HepG2 (cell line): ENCODE measurements at regions not wholly inside any gene's neighbourhood (a gene's known extent, or its start where the extent isn't known, plus 50 kb on each side); places are given as distances from the start of the nearest gene placed in this dataset.

ENCODE experiments used
- ATAC-seq: fragments of 200-7000 bp; cut with Tn5 transposase; 3 replicates; pipeline ENCODE4 v1.9.1; 2020; ENCODE audit warnings: mild to moderate bottlenecking, moderate library complexity
- BruUV-seq: library from RNA; stranded (reverse); fragments of 400-500 nt; replicated peaks from 2 replicates; lab custom pipeline; 2021; lab: Mats Ljungman, UMichigan
- CTCF ChIA-PET: fragments of 300-600 bp; formaldehyde crosslinking; extraction: SDS; loops from one replicate; lab custom pipeline; 2021; ENCODE audit warnings: low total read pairs, inconsistent platforms, low intra/inter-chr PET ratio; lab: Yijun Ruan, JAX
- POLR2A ChIA-PET: fragments of 350-600 bp; sonication (Branson Sonifier 250); formaldehyde crosslinking; loops from one replicate; lab custom pipeline; 2020; ENCODE audit warnings: antibody characterized with exemption, inconsistent platforms; lab: Yijun Ruan, JAX
- DNase-seq: peaks from one replicate; pipeline ENCODE4 v3.0.0-alpha.2; 2015; ENCODE audit warnings: low spot score
- FAIRE-seq: peaks from 3 replicates; lab custom pipeline; 2011; peaks lifted over from hg19 to GRCh38; lab: Jason Lieb, UNC
- H2AFZ ChIP-seq: one replicate; pipeline ENCODE4 v1.6.1; 2011; ENCODE audit warnings: low read length, inconsistent platforms
- H3K27ac ChIP-seq: fragments of 300-600 bp; 3 replicates; pipeline ENCODE4 v1.8.0; 2011; ENCODE audit warnings: mixed run types, mild to moderate bottlenecking, mixed read lengths, low read length, inconsistent platforms; ENCODE audit not compliant: insufficient read depth; ENCODE audit errors: extremely low read length
- H3K27me3 ChIP-seq, 2 experiments: fragments of 200-600 bp in 1 of 2; 2 replicates in 1 of 2; 3 replicates in 1 of 2; pipeline versions ENCODE4 v1.6.0 to v1.8.0; 2011; ENCODE audit warnings: low read length in 2 of 2, mild to moderate bottlenecking in 2 of 2, moderate library complexity in 2 of 2, inconsistent platforms in 1 of 2; ENCODE audit not compliant: insufficient read depth in 2 of 2, control insufficient read depth in 1 of 2
- H3K36me3 ChIP-seq, 2 experiments: fragments of 200-600 bp in 1 of 2; replicated peaks in 1 of 2; 2 replicates in 1 of 2; 3 replicates in 1 of 2; pipeline versions ENCODE4 v1.5.1 to v1.8.0; 2011; ENCODE audit warnings: low read length in 2 of 2, inconsistent platforms in 1 of 2; ENCODE audit not compliant: insufficient read depth in 2 of 2, control insufficient read depth in 1 of 2
- H3K4me1 ChIP-seq: 2 replicates; pipeline ENCODE4 v1.5.1; 2012; ENCODE audit warnings: low read length, inconsistent platforms; ENCODE audit not compliant: insufficient read depth
- H3K4me2 ChIP-seq: 2 replicates; pipeline ENCODE4 v1.6.0; 2011; ENCODE audit warnings: low read depth, low read length, inconsistent platforms
- H3K4me3 ChIP-seq, 3 experiments: fragments of 200-600 bp in 1 of 3; sonication (generic), shearing (Covaris generic) in 1 of 3; replicated peaks in 1 of 3; 2 replicates each; pipeline ENCODE4 v1.5.1; 2011 to 2016; ENCODE audit warnings: low read length in 3 of 3, inconsistent platforms in 2 of 3, low read depth in 2 of 3, mild to moderate bottlenecking in 2 of 3, control low read depth in 1 of 3, mixed read lengths in 1 of 3; ENCODE audit not compliant: insufficient read depth in 1 of 3
- H3K79me2 ChIP-seq: one replicate; pipeline ENCODE4 v1.6.1; 2011; ENCODE audit warnings: low read length, inconsistent platforms; ENCODE audit not compliant: insufficient read depth
- H3K9ac ChIP-seq: 2 replicates; pipeline ENCODE4 v1.6.0; 2011; ENCODE audit warnings: mild to moderate bottlenecking, low read depth, low read length, inconsistent platforms; ENCODE audit not compliant: insufficient read depth
- H3K9me3 ChIP-seq: 2 replicates; pipeline ENCODE4 v1.5.1; 2012; ENCODE audit warnings: mild to moderate bottlenecking, low read length
- H4K20me1 ChIP-seq: 2 replicates; pipeline ENCODE4 v1.6.0; 2011; ENCODE audit warnings: inconsistent platforms, mild to moderate bottlenecking, low read length, moderate library complexity; ENCODE audit not compliant: insufficient read depth
- ATRX ChIP-seq: sonication (generic); formaldehyde crosslinking; IDR thresholded peaks from 2 replicates; pipeline ENCODE4 v1.4.0; 2020; ENCODE audit warnings: missing genetic modification reagents, borderline replicate concordance
- DNMT3B ChIP-seq: conservative IDR thresholded peaks from 2 replicates; pipeline ENCODE4 v1.6.1; 2016; ENCODE audit warnings: missing biosample characterization, control low read depth
- PHF21A ChIP-seq: sonication (generic); formaldehyde crosslinking; IDR thresholded peaks from 2 replicates; pipeline ENCODE4 v1.5.0; 2020; ENCODE audit warnings: mild to moderate bottlenecking, missing genetic modification reagents
- U2AF1 ChIP-seq: fragments of 200-400 bp; formaldehyde crosslinking; optimal IDR thresholded peaks from 2 replicates; pipeline ENCODE3; 2017; ENCODE audit warnings: mild to moderate bottlenecking, low read depth, low read length
- ZNF253 ChIP-seq: sonication (generic); formaldehyde crosslinking; IDR thresholded peaks from 2 replicates; pipeline ENCODE4 v1.8.0; 2022; ENCODE audit warnings: mild to moderate bottlenecking, missing genetic modification reagents, borderline replicate concordance
- ZNF644 ChIP-seq: IDR thresholded peaks from 2 replicates; pipeline ENCODE4 v1.6.1; 2016; ENCODE audit warnings: low read depth
- ZSCAN29 ChIP-seq: sonication (generic); formaldehyde crosslinking; conservative IDR thresholded peaks from 2 replicates; pipeline ENCODE4 v1.4.0; 2020; ENCODE audit warnings: mild to moderate bottlenecking, missing genetic modification reagents
- WGBS: methylation state at CpG from one replicate; pipeline ENCODE4 v1.1.6; 2017; ENCODE audit warnings: low lambda C conversion rate; 5-methylcytosine and 5-hydroxymethylcytosine counted together
- in situ Hi-C: cut with HindIII; loops from 2 replicates; pipeline ENCODE4 v1.10.0; 2017; ENCODE audit warnings: low pct_unique_long_range_greater_than_20kb; ENCODE audit not compliant: extremely low pct_ligation_motif_present
- intact Hi-C: fragments of 100-400 bp; cut with micrococcal nuclease; formaldehyde crosslinking; loops from one replicate; pipeline ENCODE4 v1.10.0; 2022; ENCODE audit not compliant: unreplicated experiment
- TF ChIP-seq, protein P1 (sequence below): IDR thresholded peaks from 2 replicates; pipeline ENCODE4 v1.6.1; 2016
- TF ChIP-seq, protein P2 (sequence below): sonication (generic); formaldehyde crosslinking; IDR thresholded peaks from 2 replicates; pipeline ENCODE4 v1.5.0; 2020; ENCODE audit warnings: mild to moderate bottlenecking, missing genetic modification reagents

DNA sequence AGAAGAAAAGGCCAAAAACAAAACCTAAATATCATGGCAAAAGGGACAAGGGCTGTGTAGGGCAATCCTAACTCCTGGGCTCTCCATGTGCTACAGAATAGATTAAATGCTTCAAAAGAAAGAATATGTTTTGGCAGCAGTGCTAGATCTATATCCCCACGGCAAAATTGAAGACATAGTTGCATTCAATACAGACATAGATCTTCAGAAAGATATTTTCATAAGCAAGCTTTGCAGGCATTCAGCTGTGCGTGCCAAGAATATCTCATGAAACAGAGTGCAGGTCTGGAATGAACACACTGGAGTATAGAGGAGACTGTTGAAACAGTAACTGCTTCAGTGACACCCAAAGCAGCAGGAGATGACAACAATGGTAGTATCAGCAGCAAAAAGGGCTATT, 1476.9 kb downstream of the ARAP2 start:
- no TSS peak for BruUV-seq
- Histone ChIP-seq H3K9ac (no peak overlapping the region), H3K4me3 (no peak overlapping the region), H3K27ac (no peak overlapping the region), H3K4me1 (no peaks in the 10 kb centered on the region), H3K36me3 (no peaks in the 10 kb centered on the region), H2AFZ (no peak overlapping the region), H3K4me2 (no peak overlapping the region), H3K9me3 (no peaks in the 10 kb centered on the region), H3K27me3 (no peaks in the 10 kb centered on the region), H4K20me1 (no peaks in the 10 kb centered on the region), H3K79me2 (no peaks in the 10 kb centered on the region)
- CTCF ChIA-PET: no interaction called here
- in situ Hi-C loops: no loop called here
- ATAC-seq (no peak), FAIRE-seq (no peak), DNase-seq (no peak)
- intact Hi-C loops: no loop called here
- WGBS: 27% methylated on average over 2 of the region's 2 CpGs
- no peak for TF ChIP-seq ZNF644 (CRISPR knock-in tag)
- TF ChIP-seq DNMT3B (CRISPR knock-in tag): no peak
- no peak for TF ChIP-seq ATRX (CRISPR knock-in tag)
- TF ChIP-seq, protein P1, sequence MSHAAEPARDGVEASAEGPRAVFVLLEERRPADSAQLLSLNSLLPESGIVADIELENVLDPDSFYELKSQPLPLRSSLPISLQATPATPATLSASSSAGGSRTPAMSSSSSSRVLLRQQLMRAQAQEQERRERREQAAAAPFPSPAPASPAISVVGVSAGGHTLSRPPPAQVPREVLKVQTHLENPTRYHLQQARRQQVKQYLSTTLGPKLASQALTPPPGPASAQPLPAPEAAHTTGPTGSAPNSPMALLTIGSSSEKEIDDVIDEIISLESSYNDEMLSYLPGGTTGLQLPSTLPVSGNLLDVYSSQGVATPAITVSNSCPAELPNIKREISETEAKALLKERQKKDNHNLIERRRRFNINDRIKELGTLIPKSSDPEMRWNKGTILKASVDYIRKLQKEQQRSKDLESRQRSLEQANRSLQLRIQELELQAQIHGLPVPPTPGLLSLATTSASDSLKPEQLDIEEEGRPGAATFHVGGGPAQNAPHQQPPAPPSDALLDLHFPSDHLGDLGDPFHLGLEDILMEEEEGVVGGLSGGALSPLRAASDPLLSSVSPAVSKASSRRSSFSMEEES: no peak
- TF ChIP-seq ZNF253 (CRISPR knock-in tag): no peak
- no peak for TF ChIP-seq U2AF1
- POLR2A ChIA-PET: no interaction called here

DNA sequence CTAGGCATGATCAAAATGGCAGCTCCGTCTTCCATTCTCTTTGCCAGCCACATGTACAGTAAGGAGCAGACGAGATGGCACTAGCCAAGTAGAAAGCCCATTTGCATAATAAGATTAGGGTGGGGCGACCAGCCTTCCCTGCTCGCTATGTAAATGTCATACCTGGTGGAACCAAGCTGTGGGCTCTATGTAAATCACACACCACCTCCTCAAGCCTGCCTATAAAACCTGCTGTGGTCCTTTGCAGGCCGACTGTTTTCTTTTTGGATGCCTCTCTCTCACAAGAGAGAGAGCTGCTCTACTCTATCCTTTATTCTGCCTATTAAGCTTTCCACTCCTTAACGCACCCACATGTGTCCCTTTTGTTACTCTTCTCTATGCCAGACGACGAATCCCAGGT, 1472.7 kb downstream of the ARAP2 start:
- Histone ChIP-seq H3K4me2 (no peak overlapping the region), H3K27me3 (no peaks in the 10 kb centered on the region), H3K79me2 (no peaks in the 10 kb centered on the region), H3K9ac (no peak overlapping the region), H3K4me1 (no peaks in the 10 kb centered on the region)
- intact Hi-C loops: no loop called here
- in situ Hi-C loops: no loop called here
- no TSS peak for BruUV-seq
- no peak for TF ChIP-seq ZSCAN29 (CRISPR knock-in tag)
- TF ChIP-seq, protein P2, sequence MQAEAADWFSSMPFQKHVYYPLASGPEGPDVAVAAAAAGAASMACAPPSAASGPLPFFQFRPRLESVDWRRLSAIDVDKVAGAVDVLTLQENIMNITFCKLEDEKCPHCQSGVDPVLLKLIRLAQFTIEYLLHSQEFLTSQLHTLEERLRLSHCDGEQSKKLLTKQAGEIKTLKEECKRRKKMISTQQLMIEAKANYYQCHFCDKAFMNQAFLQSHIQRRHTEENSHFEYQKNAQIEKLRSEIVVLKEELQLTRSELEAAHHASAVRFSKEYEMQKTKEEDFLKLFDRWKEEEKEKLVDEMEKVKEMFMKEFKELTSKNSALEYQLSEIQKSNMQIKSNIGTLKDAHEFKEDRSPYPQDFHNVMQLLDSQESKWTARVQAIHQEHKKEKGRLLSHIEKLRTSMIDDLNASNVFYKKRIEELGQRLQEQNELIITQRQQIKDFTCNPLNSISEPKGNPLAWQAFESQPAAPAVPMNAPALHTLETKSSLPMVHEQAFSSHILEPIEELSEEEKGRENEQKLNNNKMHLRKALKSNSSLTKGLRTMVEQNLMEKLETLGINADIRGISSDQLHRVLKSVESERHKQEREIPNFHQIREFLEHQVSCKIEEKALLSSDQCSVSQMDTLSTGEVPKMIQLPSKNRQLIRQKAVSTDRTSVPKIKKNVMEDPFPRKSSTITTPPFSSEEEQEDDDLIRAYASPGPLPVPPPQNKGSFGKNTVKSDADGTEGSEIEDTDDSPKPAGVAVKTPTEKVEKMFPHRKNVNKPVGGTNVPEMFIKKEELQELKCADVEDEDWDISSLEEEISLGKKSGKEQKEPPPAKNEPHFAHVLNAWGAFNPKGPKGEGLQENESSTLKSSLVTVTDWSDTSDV (CRISPR knock-in tag): no peak
- TF ChIP-seq PHF21A (CRISPR knock-in tag): no peak
- TF ChIP-seq, all 625 proteins: peak for 0
- no peaks in the 10 kb centered on the region for H3K9me3 ChIP-seq
- ChIA-PET POLR2A (no interaction called here), CTCF (no interaction called here)
- 24% methylated on average over 6 of the region's 8 CpGs for WGBS
- no peak for FAIRE-seq
- no peak overlapping the region for H3K4me3 ChIP-seq
- no peaks in the 10 kb centered on the region for H4K20me1 ChIP-seq
- ATAC-seq: no peak
- H3K27ac ChIP-seq: no peak overlapping the region
- no peaks in the 10 kb centered on the region for H3K36me3 ChIP-seq
- H2AFZ ChIP-seq: no peak overlapping the region
- no peak for DNase-seq
